CD14-positive monocyte (primary cell): ENCODE measurements at regions not wholly inside any gene's neighbourhood (a gene's known extent, or its start where the extent isn't known, plus 50 kb on each side); places are given as distances from the start of the nearest gene placed in this dataset.

Experiments used
- DNase-seq, 3 donors: peaks; one replicate each; pipeline ENCODE4 v3.0.0-alpha.2; 2011 to 2022
- H2AFZ ChIP-seq: 2 replicates; pipeline ENCODE4 v1.6.0; 2012; ENCODE audit warnings: mild to moderate bottlenecking, low read depth, low read length, inconsistent platforms; ENCODE audit not compliant: insufficient read depth, poor library complexity, severe bottlenecking
- H3K27ac ChIP-seq, 2 donors: 1 replicate in 1 of 2; 2 replicates in 1 of 2; pipeline ENCODE4 v1.5.1; 2012 to 2013; ENCODE audit warnings: low read length in 2 of 2, control low read depth in 1 of 2, inconsistent platforms in 1 of 2, low read depth in 1 of 2, mild to moderate bottlenecking in 1 of 2
- H3K27me3 ChIP-seq, 2 donors: one replicate each; pipeline versions ENCODE4 v1.6.0 to v1.6.1; 2011 to 2013; ENCODE audit warnings: low read length in 2 of 2; ENCODE audit not compliant: control insufficient read depth in 2 of 2, insufficient read depth in 2 of 2
- H3K36me3 ChIP-seq, 2 donors: replicated peaks in 1 of 2; 1 replicate in 1 of 2; 2 replicates in 1 of 2; pipeline versions ENCODE4 v1.5.1 to v1.6.1; 2012 to 2013; ENCODE audit warnings: low read length in 2 of 2, control low read depth in 1 of 2, inconsistent platforms in 1 of 2, mild to moderate bottlenecking in 1 of 2; ENCODE audit not compliant: insufficient read depth in 2 of 2, control insufficient read depth in 1 of 2
- H3K4me1 ChIP-seq, 2 donors: 1 replicate in 1 of 2; 2 replicates in 1 of 2; pipeline versions ENCODE4 v1.5.1 to v1.6.1; 2012 to 2013; ENCODE audit warnings: low read length in 2 of 2, control low read depth in 1 of 2, inconsistent platforms in 1 of 2, mild to moderate bottlenecking in 1 of 2, moderate library complexity in 1 of 2; ENCODE audit not compliant: insufficient read depth in 2 of 2, control insufficient read depth in 1 of 2
- H3K4me2 ChIP-seq: replicated peaks from 2 replicates; pipeline ENCODE3; 2012; ENCODE audit warnings: low read length, moderate library complexity, mild to moderate bottlenecking; ENCODE audit not compliant: poor library complexity, severe bottlenecking; ENCODE audit errors: extremely low read depth
- H3K4me3 ChIP-seq, 3 experiments: fragments of 200-600 bp in 1 of 3; sonication (generic) in 1 of 3; replicated peaks in 1 of 3; 1 replicate in 2 of 3; 2 replicates in 1 of 3; pipeline ENCODE4 v1.5.1; 2011 to 2013; ENCODE audit warnings: low read length in 3 of 3, mild to moderate bottlenecking in 3 of 3, control low read depth in 2 of 3, low read depth in 2 of 3, inconsistent platforms in 1 of 3, moderate library complexity in 1 of 3
- H3K79me2 ChIP-seq: 2 replicates; pipeline ENCODE4 v1.6.0; 2012; ENCODE audit warnings: mild to moderate bottlenecking, control low read depth, inconsistent platforms, low read length, moderate library complexity; ENCODE audit not compliant: insufficient read depth
- H3K9ac ChIP-seq: 2 replicates; pipeline ENCODE4 v1.6.0; 2017; ENCODE audit warnings: low read length, mild to moderate bottlenecking; ENCODE audit not compliant: insufficient read depth, poor library complexity, severe bottlenecking
- H3K9me3 ChIP-seq, 2 donors: replicated peaks in 1 of 2; 1 replicate in 1 of 2; 2 replicates in 1 of 2; pipeline versions ENCODE4 v1.5.1 to v1.6.1; 2012 to 2013; ENCODE audit warnings: low read length in 2 of 2, control low read depth in 1 of 2; ENCODE audit not compliant: control insufficient read depth in 1 of 2, insufficient read depth in 1 of 2
- H4K20me1 ChIP-seq: 2 replicates; pipeline ENCODE4 v1.6.0; 2012; ENCODE audit warnings: mild to moderate bottlenecking, low read length, control low read depth, moderate library complexity; ENCODE audit not compliant: insufficient read depth
- H3K27ac Mint-ChIP-seq, 7 donors: one replicate each; pipeline ENCODE4 v1.8.0; 2020; ENCODE audit warnings: mild to moderate bottlenecking in 7 of 7, mixed read lengths in 7 of 7, moderate library complexity in 6 of 7, inconsistent platforms in 2 of 7
- H3K27me3 Mint-ChIP-seq, 3 donors: one replicate each; pipeline ENCODE4 v1.8.0; 2021 to 2022; ENCODE audit warnings: low read depth in 3 of 3, mild to moderate bottlenecking in 3 of 3, mixed read lengths in 3 of 3, moderate library complexity in 3 of 3, inconsistent platforms in 1 of 3
- H3K36me3 Mint-ChIP-seq, 2 donors: one replicate each; pipeline ENCODE4 v1.8.0; 2020; ENCODE audit warnings: mixed read lengths in 2 of 2, inconsistent platforms in 1 of 2, mild to moderate bottlenecking in 1 of 2
- H3K4me1 Mint-ChIP-seq: one replicate; pipeline ENCODE4 v1.8.0; 2020; ENCODE audit warnings: mild to moderate bottlenecking, mixed read lengths
- H3K4me3 Mint-ChIP-seq, 2 donors: one replicate each; pipeline ENCODE4 v1.8.0; 2020; ENCODE audit warnings: mild to moderate bottlenecking in 2 of 2, mixed read lengths in 2 of 2, moderate library complexity in 1 of 2
- H3K9me3 Mint-ChIP-seq, 7 donors: one replicate each; pipeline ENCODE4 v1.8.0; 2020 to 2022; ENCODE audit warnings: mixed read lengths in 7 of 7, mild to moderate bottlenecking in 6 of 7, moderate library complexity in 6 of 7, inconsistent platforms in 2 of 7
- WGBS: methylation state at CpG from one replicate; pipeline ENCODE4 v1.1.5; 2013; ENCODE audit warnings: missing lambda C conversion rate; ENCODE audit not compliant: insufficient coverage; 5-methylcytosine and 5-hydroxymethylcytosine counted together
- intact Hi-C, 2 donors: fragments of 100-400 bp; cut with micrococcal nuclease; formaldehyde crosslinking; loops; one replicate each; pipeline versions ENCODE4 v1.15.0 to v1.15.1; 2023
- TF ChIP-seq, protein P1 (sequence below): fragments of 200-600 bp; IDR thresholded peaks from one replicate; pipeline ENCODE4 v1.8.0; 2022; ENCODE audit warnings: antibody characterized with exemption, mild to moderate bottlenecking

DNA sequence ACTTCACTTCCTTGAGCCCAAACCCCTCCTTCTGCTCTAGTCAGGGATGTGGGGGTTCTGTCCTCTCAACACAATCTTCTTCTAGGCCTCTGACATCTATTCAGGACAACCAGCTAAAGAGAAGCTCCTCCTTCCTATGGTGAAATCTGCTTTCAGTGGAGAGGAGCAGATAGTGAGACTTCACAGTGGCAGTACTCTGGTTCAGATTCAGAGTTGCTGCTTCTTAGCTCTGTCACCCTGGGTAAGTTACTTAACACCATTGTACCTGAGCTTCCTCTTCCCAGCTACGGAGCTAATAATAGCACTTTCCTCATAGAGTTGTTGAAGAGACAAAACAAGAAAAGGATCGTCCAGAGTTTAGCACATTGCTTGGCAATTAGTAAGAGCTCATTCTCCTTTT is 77.3 kb upstream of the LARP1 start:
- H3K4me3 Mint-ChIP-seq, result no peak overlapping the region
- H3K9me3 ChIP-seq, result no peaks in the 10 kb centered on the region
- peaks cover 0 to 4% (median 0%) of the 10 kb centered on the region in 7 donors for H3K9me3 Mint-ChIP-seq
- intact Hi-C loops, result no loop called here
- H3K36me3 Mint-ChIP-seq, result no peaks in the 10 kb centered on the region
- TF ChIP-seq, protein P1, sequence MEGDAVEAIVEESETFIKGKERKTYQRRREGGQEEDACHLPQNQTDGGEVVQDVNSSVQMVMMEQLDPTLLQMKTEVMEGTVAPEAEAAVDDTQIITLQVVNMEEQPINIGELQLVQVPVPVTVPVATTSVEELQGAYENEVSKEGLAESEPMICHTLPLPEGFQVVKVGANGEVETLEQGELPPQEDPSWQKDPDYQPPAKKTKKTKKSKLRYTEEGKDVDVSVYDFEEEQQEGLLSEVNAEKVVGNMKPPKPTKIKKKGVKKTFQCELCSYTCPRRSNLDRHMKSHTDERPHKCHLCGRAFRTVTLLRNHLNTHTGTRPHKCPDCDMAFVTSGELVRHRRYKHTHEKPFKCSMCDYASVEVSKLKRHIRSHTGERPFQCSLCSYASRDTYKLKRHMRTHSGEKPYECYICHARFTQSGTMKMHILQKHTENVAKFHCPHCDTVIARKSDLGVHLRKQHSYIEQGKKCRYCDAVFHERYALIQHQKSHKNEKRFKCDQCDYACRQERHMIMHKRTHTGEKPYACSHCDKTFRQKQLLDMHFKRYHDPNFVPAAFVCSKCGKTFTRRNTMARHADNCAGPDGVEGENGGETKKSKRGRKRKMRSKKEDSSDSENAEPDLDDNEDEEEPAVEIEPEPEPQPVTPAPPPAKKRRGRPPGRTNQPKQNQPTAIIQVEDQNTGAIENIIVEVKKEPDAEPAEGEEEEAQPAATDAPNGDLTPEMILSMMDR, result no peak
- H3K4me1 ChIP-seq, result peaks cover 11 to 12% of the 10 kb centered on the region in 2 donors
- H3K79me2 ChIP-seq, result no peaks in the 10 kb centered on the region
- H3K27me3 Mint-ChIP-seq, result peaks cover 1 to 8% (median 3%) of the 10 kb centered on the region in 3 donors
- H3K9ac ChIP-seq, result no peak overlapping the region
- H3K4me1 Mint-ChIP-seq, result peaks cover 10% of the 10 kb centered on the region
- H3K27ac Mint-ChIP-seq, result peak overlapping the region in 2 of 7 donors; percentile 8 to 27
- peak in 1 of 3 donors; percentile 13 for DNase-seq
- H3K4me3 ChIP-seq, result no peak overlapping the region
- H4K20me1 ChIP-seq, result no peaks in the 10 kb centered on the region
- no peaks in the 10 kb centered on the region for H3K27me3 ChIP-seq
- no peak overlapping the region for H3K4me2 ChIP-seq
- H3K36me3 ChIP-seq, result no peaks in the 10 kb centered on the region
- H2AFZ ChIP-seq, result peak overlapping the region; percentile 10
- no CpG with 5 or more reads among the region's 2 CpGs for WGBS
- no peak overlapping the region for H3K27ac ChIP-seq

DNA sequence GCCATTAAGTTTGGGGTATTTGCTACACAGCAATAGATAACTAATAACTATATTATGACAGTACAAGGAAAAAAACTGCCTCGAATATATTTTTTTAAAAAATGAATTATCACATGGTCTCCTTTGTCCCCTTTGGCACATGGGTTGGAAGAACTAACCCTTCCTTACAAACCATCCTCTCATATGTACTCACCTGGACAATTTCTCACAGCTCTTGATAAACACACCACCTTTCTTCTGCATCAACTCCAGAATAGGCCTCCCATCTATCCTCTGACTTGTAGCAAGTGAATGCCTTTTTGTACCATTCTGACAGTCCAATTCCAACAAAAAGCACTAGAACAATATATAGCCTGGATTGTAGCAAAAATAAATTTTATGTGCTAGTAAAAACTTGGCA is 78.7 kb upstream of the LARP1 start:
- Histone ChIP-seq H4K20me1 (no peaks in the 10 kb centered on the region), H3K79me2 (no peaks in the 10 kb centered on the region), H2AFZ (no peak overlapping the region), H3K4me1 (peaks cover 0 to 7% of the 10 kb centered on the region in 2 donors), H3K9me3 (no peaks in the 10 kb centered on the region), H3K4me2 (no peak overlapping the region), H3K27me3 (no peaks in the 10 kb centered on the region), H3K9ac (no peak overlapping the region), H3K36me3 (no peaks in the 10 kb centered on the region), H3K4me3 (no peak overlapping the region), H3K27ac (no peak overlapping the region)
- Mint-ChIP-seq H3K4me3 (no peak overlapping the region), H3K27me3 (peaks cover 0 to 8% (median 1%) of the 10 kb centered on the region in 3 donors), H3K27ac (peak overlapping the region in 1 of 7 donors; percentile 50), H3K36me3 (no peaks in the 10 kb centered on the region), H3K9me3 (peaks cover 0 to 4% (median 0%) of the 10 kb centered on the region in 7 donors), H3K4me1 (peaks cover 5% of the 10 kb centered on the region)
- no peak for DNase-seq
- intact Hi-C loops, result no loop called here
- TF ChIP-seq, protein P1, result no peak
- WGBS, result 100% methylated on average over 1 of the region's 1 CpG
